Keratinocyte (primary cell): ENCODE measurements at regions not wholly inside any gene's neighbourhood (a gene's known extent, or its start where the extent isn't known, plus 50 kb on each side); places are given as distances from the start of the nearest gene placed in this dataset.

Experiments
- DNase-seq: peaks from one replicate; pipeline ENCODE4 v3.0.0-alpha.2; 2011; ENCODE audit warnings: low read depth, missing footprints, low spot score
- FAIRE-seq: peaks from 2 replicates; lab custom pipeline; 2011; peaks lifted over from hg19 to GRCh38; lab: Jason Lieb, UNC
- H2AFZ ChIP-seq: 2 replicates; pipeline ENCODE4 v1.6.0; 2012; ENCODE audit warnings: low read length, control low read depth, inconsistent platforms; ENCODE audit not compliant: control insufficient read depth
- H3K27ac ChIP-seq: 2 replicates; pipeline ENCODE4 v1.5.1; 2011; ENCODE audit warnings: low read length; ENCODE audit not compliant: control insufficient read depth, insufficient read depth
- H3K27me3 ChIP-seq: 3 replicates; pipeline ENCODE4 v1.6.0; 2011; ENCODE audit warnings: low read length; ENCODE audit not compliant: control insufficient read depth, insufficient read depth; ENCODE audit errors: extremely low read depth
- H3K36me3 ChIP-seq, 2 experiments: 2 replicates in 1 of 2; 3 replicates in 1 of 2; pipeline ENCODE4 v1.5.1; 2011; ENCODE audit warnings: low read length in 2 of 2, mild to moderate bottlenecking in 1 of 2; ENCODE audit not compliant: control insufficient read depth in 2 of 2, insufficient read depth in 2 of 2; ENCODE audit errors: extremely low read depth in 1 of 2
- H3K4me1 ChIP-seq: 3 replicates; pipeline ENCODE4 v1.5.1; 2011; ENCODE audit warnings: low read length; ENCODE audit not compliant: control insufficient read depth, insufficient read depth; ENCODE audit errors: extremely low read depth
- H3K4me2 ChIP-seq: 3 replicates; pipeline ENCODE4 v1.6.0; 2011; ENCODE audit warnings: low read depth, low read length; ENCODE audit not compliant: control insufficient read depth, insufficient read depth; ENCODE audit errors: extremely low read depth
- H3K4me3 ChIP-seq, 3 experiments: fragments of 200-600 bp in 1 of 3; sonication (generic) in 1 of 3; 2 replicates in 2 of 3; 3 replicates in 1 of 3; pipeline ENCODE4 v1.5.1; 2011 to 2016; ENCODE audit warnings: low read length in 3 of 3, mild to moderate bottlenecking in 3 of 3, control low read depth in 2 of 3, inconsistent platforms in 1 of 3, low read depth in 1 of 3, mixed read lengths in 1 of 3, mixed run types in 1 of 3, moderate library complexity in 1 of 3; ENCODE audit not compliant: control insufficient read depth in 2 of 3, insufficient read depth in 2 of 3; ENCODE audit errors: extremely low read depth in 1 of 3
- H3K79me2 ChIP-seq: 2 replicates; pipeline ENCODE4 v1.6.0; 2012; ENCODE audit warnings: low read length; ENCODE audit not compliant: control insufficient read depth, insufficient read depth
- H3K9ac ChIP-seq: 3 replicates; pipeline ENCODE4 v1.6.0; 2011; ENCODE audit warnings: low read length; ENCODE audit not compliant: control insufficient read depth, insufficient read depth; ENCODE audit errors: extremely low read depth
- H3K9me1 ChIP-seq: 3 replicates; pipeline ENCODE4 v1.6.0; 2011; ENCODE audit warnings: low read length; ENCODE audit not compliant: control insufficient read depth, insufficient read depth; ENCODE audit errors: extremely low read depth
- H3K9me3 ChIP-seq: 2 replicates; pipeline ENCODE4 v1.5.1; 2012; ENCODE audit warnings: low read depth, low read length; ENCODE audit not compliant: control insufficient read depth
- H4K20me1 ChIP-seq: 3 replicates; pipeline ENCODE4 v1.6.0; 2011; ENCODE audit warnings: low read length; ENCODE audit not compliant: control insufficient read depth, insufficient read depth; ENCODE audit errors: extremely low read depth
- CTCF ChIP-seq, 3 experiments: IDR thresholded peaks in 1 of 3; conservative IDR thresholded peaks in 1 of 3; optimal IDR thresholded peaks in 1 of 3; 2 replicates in 2 of 3; 3 replicates in 1 of 3; pipeline versions ENCODE3 to v1.5.1; 2011; ENCODE audit warnings: low read length in 3 of 3, mild to moderate bottlenecking in 3 of 3, moderate library complexity in 2 of 3, control low read depth in 1 of 3, inconsistent platforms in 1 of 3; ENCODE audit not compliant: insufficient read depth in 2 of 3; ENCODE audit errors: extremely low read depth in 1 of 3
- EZH2 ChIP-seq: IDR thresholded peaks from one replicate; pipeline ENCODE4 v1.6.1; 2012; ENCODE audit warnings: inconsistent platforms, mild to moderate bottlenecking, low read length, moderate library complexity
- dilution Hi-C: fragments of 300-500 bp; cut with MboI; formaldehyde crosslinking; loops from one replicate; pipeline ENCODE4 v1.7.0; 2020; ENCODE audit warnings: low sequenced_read_pairs; ENCODE audit not compliant: extremely low pct_ligation_motif_present

GRCh38 chr10:78434886-78435285 lies 401.2 kb downstream of the RPS24 start:
- H3K9me3 ChIP-seq = no peaks in the 10 kb centered on the region
- no peak for TF ChIP-seq EZH2
- no peak for TF ChIP-seq CTCF (optimal IDR thresholded peaks at IDR 0.05 in 1 of 3, IDR thresholded peaks at IDR 0.05 in 1 of 3, conservative IDR thresholded peaks at IDR 0.05 in 1 of 3; ENCODE audit: extremely low read depth in 1 of 3, insufficient read depth in 2 of 3, low read length in 3 of 3)
- H3K79me2 ChIP-seq = no peaks in the 10 kb centered on the region
- H2AFZ ChIP-seq = no peak overlapping the region
- dilution Hi-C loops = no loop called here
- peaks cover 4% of the 10 kb centered on the region for H4K20me1 ChIP-seq
- H3K4me3 ChIP-seq = no peak overlapping the region
- H3K9ac ChIP-seq = no peak overlapping the region
- no peak overlapping the region for H3K4me2 ChIP-seq
- no peak for DNase-seq
- no peak for FAIRE-seq
- H3K27me3 ChIP-seq = no peaks in the 10 kb centered on the region
- no peaks in the 10 kb centered on the region for H3K9me1 ChIP-seq
- H3K4me1 ChIP-seq = no peaks in the 10 kb centered on the region
- no peak overlapping the region for H3K27ac ChIP-seq
- no peaks in the 10 kb centered on the region for H3K36me3 ChIP-seq

- H4K20me1 ChIP-seq = peaks cover 4% of the 10 kb centered on the region
- DNase-seq (no peak), FAIRE-seq (no peak)
- dilution Hi-C loops = no loop called here
- H2AFZ ChIP-seq = no peak overlapping the region
- no peaks in the 10 kb centered on the region for H3K36me3 ChIP-seq
- H3K27ac ChIP-seq = no peak overlapping the region
- H3K4me2 ChIP-seq = no peak overlapping the region
- no peaks in the 10 kb centered on the region for H3K79me2 ChIP-seq
- TF ChIP-seq CTCF (optimal IDR thresholded peaks at IDR 0.05 in 1 of 3, IDR thresholded peaks at IDR 0.05 in 1 of 3, conservative IDR thresholded peaks at IDR 0.05 in 1 of 3; ENCODE audit: extremely low read depth in 1 of 3, insufficient read depth in 2 of 3, low read length in 3 of 3) = no peak
- TF ChIP-seq EZH2 = no peak
- H3K9me3 ChIP-seq = no peaks in the 10 kb centered on the region
- H3K9ac ChIP-seq = no peak overlapping the region
- H3K4me3 ChIP-seq = no peak overlapping the region
- no peaks in the 10 kb centered on the region for H3K27me3 ChIP-seq
- H3K4me1 ChIP-seq = no peaks in the 10 kb centered on the region
- H3K9me1 ChIP-seq = no peaks in the 10 kb centered on the region
These were observed 402.0 kb downstream of the RPS24 start for GRCh38 chr10:78435484-78436221.
